HL-60 (cell line): ENCODE measurements at regions not wholly inside any gene's neighbourhood (a gene's known extent, or its start where the extent isn't known, plus 50 kb on each side); places are given as distances from the start of the nearest gene placed in this dataset.
"Not testable (repeated sequence)": the region's sequence is repeated elsewhere in the genome, so short reads cannot be mapped to it uniquely, and the experiment has no call there.

ENCODE experiments used
- DNase-seq, 2 experiments: peaks; one replicate each; pipeline ENCODE4 v3.0.0-alpha.2; 2010 to 2020; ENCODE audit warnings: low read depth in 1 of 2, low spot score in 1 of 2
- H3K27ac ChIP-seq: fragments of 250-450 bp; sonication (Bioruptor Pico); replicated peaks from 2 replicates; pipeline ENCODE4 v1.5.1; 2020; ENCODE audit warnings: mild to moderate bottlenecking, moderate library complexity
- H3K27me3 ChIP-seq: fragments of 250-450 bp; sonication (Bioruptor Pico); 2 replicates; pipeline ENCODE4 v1.5.1; 2021; ENCODE audit warnings: mild to moderate bottlenecking, moderate library complexity; ENCODE audit not compliant: insufficient read depth, poor library complexity, severe bottlenecking
- H3K4me3 ChIP-seq: replicated peaks from 2 replicates; pipeline ENCODE4 v1.5.1; 2011; ENCODE audit warnings: mild to moderate bottlenecking, control low read depth, low read length; ENCODE audit not compliant: insufficient read depth
- CTCF ChIP-seq: IDR thresholded peaks from one replicate; pipeline ENCODE4 v1.5.1; 2011; ENCODE audit warnings: low read length, control low read depth, inconsistent platforms; ENCODE audit not compliant: insufficient read depth
- GABPA ChIP-seq: IDR thresholded peaks from 2 replicates; pipeline ENCODE4 v1.6.1; 2012; ENCODE audit warnings: low read depth
- POLR2AphosphoS5 ChIP-seq: IDR thresholded peaks from 2 replicates; pipeline ENCODE4 v1.6.1; 2012; ENCODE audit warnings: low read depth
- REST ChIP-seq: IDR thresholded peaks from 2 replicates; pipeline ENCODE4 v1.6.1; 2012; ENCODE audit warnings: low read depth; ENCODE audit not compliant: insufficient replicate concordance
- SPI1 ChIP-seq: IDR thresholded peaks from 2 replicates; pipeline ENCODE4 v1.6.1; 2012; ENCODE audit warnings: low read depth, mild to moderate bottlenecking, borderline replicate concordance

DNA sequence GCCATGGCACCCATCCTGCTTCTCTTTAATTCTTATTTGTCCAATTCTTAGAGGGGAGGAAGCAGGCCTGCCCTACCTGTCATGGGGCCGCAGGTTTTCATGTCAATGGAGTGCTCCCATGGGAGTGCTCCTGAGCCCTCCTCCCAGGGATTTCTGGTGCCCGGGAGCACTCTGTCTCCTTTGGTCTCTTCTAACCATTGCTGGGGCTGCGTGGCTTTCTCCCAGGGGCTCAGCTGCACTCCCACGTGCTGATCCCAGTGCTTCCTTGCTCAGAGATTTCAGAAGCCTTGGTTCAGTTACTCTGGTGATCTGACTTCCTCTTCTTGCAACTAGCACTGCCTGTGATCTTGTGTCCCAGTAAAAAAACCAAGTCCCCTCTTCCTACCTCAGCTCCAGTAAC is 68.0 kb upstream of the ARL8B start:
- no peak overlapping the region for H3K4me3 ChIP-seq
- DNase-seq = peak; percentile 50 to 64
- no peaks in the 10 kb centered on the region for H3K27me3 ChIP-seq
- TF ChIP-seq CTCF (no peak), REST (no peak), GABPA (no peak), SPI1 (peak; percentile 95)
- peak overlapping the region; percentile 50; the same call in 1 of the 2 replicates for H3K27ac ChIP-seq

GRCh38 chr3:5054579-5054978 is 67.5 kb upstream of the ARL8B start:
- not testable (repeated sequence) for H3K27me3 ChIP-seq, H3K4me3 ChIP-seq, DNase-seq
- peak overlapping the region; percentile 50; the same call in 1 of the 2 replicates for H3K27ac ChIP-seq

- peak; percentile 51 to 78 for DNase-seq
These were observed 66.6 kb upstream of the ARL8B start for GRCh38 chr3:5055357-5056110.

GRCh38 chr3:5056111-5056391 is 66.0 kb upstream of the ARL8B start:
- H3K4me3 ChIP-seq = no peak overlapping the region
- DNase-seq = no peak
- H3K27me3 ChIP-seq = no peaks in the 10 kb centered on the region
- peak overlapping the region; percentile 50 for H3K27ac ChIP-seq
- TF ChIP-seq GABPA (no peak), SPI1 (no peak), POLR2AphosphoS5 (no peak), REST (no peak), CTCF (no peak)

More at GRCh38 chr3:5055357-5056110, 66.6 kb upstream of the ARL8B start:
- no peak overlapping the region for H3K4me3 ChIP-seq
- peak; percentile 76 for TF ChIP-seq SPI1
- TF ChIP-seq REST = no peak
- H3K27ac ChIP-seq = peak overlapping the region; percentile 50
- H3K27me3 ChIP-seq = no peaks in the 10 kb centered on the region
